TTC549 (cell line): ENCODE measurements at regions not wholly inside any gene's neighbourhood (a gene's known extent, or its start where the extent isn't known, plus 50 kb on each side); places are given as distances from the start of the nearest gene placed in this dataset.

Experiments
- FAIRE-seq: peaks from 2 replicates; lab custom pipeline; 2012; peaks lifted over from hg19 to GRCh38; lab: Jason Lieb, UNC

GRCh38 chr1:195550071-195550862 is 1058.0 kb downstream of the KCNT2 start:
- FAIRE-seq = no peak

GRCh38 chr1:195530961-195531360 is 1077.3 kb downstream of the KCNT2 start:
- no peak for FAIRE-seq

DNA sequence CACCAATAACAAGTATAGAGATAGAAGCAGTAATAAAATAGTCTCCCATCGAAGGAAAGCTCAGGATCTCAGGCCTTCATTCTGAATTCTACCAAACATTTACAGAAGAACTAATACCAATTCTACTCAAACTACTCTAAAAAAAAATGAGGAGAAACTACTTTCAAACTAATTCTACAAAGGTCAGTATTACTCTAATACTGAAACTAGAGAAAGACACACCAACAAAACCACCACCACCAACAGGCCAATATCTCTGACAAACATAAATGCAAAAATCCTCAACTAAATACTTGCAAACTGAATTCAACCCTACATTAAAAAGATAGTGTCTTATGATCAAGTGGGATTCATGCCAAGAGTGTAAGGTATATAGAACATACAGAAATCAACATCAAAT is 1078.4 kb downstream of the KCNT2 start:
- FAIRE-seq = no peak

- FAIRE-seq = no peak
Measured at GRCh38 chr1:195520757-195521156, 1087.5 kb downstream of the KCNT2 start.

- FAIRE-seq = no peak
Measured at GRCh38 chr1:195516036-195516435, 1092.2 kb downstream of the KCNT2 start.

DNA sequence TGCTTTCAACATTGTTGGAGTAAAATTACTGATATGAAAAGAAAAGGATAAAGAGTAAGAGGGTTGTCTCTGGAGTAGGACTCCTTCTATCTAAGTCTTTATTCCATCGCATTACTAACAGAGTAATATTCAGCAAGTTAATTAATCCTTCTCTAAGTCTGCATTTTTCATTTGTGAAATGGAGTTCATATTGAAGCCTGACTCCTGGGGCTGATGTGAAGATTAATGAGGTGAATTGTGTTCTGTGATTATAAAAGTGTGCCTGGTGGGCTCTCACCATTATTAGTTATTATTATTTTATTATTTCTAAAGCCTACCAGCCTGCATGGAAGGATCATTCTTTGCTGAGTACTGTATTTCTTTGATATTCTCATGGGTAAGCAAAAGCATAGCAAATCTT is 1096.7 kb downstream of the KCNT2 start:
- no peak for FAIRE-seq

GRCh38 chr1:195501118-195501517 is 1107.1 kb downstream of the KCNT2 start:
- FAIRE-seq = peak; percentile 46

DNA sequence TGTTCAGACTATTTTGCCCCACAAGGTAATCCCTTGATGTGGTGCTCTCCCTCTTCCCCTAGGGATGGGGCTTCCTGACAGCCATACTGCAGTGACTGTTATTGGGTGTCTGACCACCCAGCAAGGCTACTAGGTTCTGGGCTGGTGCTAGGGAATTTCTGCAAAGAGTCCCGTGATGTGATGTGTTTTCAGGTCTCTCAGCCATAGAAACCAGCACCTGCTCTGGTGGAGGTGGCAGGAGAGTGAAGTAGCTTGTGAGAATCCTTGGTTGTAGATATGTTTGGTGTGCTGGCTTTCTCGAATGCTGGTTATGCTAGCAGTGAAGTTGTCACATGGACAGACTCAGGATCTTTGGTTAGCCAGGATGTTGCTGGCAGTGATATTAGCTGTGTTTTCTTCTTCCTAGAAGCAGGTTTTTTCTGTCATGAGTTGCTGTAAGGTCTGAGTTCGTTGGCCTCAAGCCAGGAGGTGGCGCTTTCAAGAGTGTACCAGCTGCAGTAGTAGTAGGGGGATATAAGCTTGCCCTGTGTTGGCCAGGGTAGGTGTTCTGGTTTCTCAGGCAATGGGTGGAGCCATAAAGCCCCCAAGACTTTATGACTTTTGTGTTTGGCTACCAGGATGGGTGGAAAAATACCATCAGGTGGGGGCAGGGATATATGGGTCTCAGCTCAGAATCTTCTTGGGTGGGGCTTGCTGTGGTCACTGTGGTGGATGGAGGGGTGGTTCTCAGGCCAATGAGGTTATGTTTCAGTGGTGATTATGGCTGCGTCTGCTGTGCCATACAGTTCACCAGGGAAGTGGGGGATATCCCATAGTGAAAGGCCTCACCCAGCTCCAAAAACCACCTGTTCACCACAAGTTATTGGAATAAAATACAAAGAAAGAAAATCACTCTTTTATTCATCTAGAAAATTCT is 1112.3 kb downstream of the KCNT2 start:
- FAIRE-seq = no peak

DNA sequence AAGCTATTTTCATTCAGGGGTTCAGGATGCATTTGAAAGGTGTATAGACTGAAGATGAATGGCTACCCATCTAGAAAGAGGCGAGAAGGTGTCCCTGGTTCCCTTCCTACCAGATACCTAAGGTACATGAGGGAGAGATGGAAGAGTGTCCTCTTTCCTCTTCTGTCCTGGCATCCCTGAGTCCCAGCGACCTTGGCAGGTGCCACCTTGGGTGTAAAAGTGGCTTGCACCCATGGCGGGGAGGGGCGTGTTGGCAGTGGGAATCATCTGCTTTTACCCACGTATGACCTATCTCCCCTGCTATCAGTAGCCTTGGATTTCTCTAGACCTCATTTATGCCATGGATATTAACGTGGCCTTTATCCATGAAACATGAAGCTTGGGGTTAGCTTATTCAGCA is 1126.1 kb downstream of the KCNT2 start:
- no peak for FAIRE-seq

- no peak for FAIRE-seq
Measured at GRCh38 chr1:195481293-195481692, 1126.9 kb downstream of the KCNT2 start.

DNA sequence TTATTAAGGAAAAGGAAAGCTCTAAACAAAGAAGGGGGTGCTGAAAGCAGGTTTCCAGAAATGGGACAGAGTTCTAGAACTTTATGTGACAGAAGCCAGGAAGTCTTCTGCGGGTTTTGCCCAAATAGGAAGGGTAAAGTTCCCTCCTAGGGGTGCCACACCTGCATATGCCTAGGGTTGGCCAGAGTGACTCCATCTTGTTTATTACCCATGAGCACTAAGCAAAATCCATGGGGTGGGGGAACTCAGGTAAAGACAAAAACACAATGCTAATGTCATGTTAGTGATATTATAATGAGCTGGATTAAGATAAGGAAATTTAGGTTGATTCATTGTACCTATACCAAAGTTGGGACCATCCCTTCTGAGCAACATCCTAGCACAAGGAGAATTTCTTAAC is 1132.7 kb downstream of the KCNT2 start:
- no peak for FAIRE-seq

GRCh38 chr1:195472291-195472690 is 1135.9 kb downstream of the KCNT2 start:
- FAIRE-seq = no peak

DNA sequence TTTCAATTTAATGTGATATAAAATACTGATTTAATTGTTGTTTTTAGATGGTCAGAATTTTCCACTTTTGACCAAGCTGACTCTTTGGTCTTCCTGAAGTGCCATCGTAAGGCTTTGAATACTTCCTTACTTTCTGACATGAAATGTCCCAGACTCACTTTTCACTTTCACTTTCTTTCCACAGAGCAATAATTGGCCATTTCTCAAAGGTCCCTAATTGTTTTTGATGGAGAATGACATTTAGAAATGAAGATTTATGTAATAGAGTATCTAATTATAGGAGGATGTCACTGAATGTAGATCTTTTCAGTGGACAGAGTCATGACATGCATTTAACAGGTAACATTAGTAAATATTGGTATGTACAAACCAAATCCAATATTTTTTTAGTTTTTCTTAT is 1141.6 kb downstream of the KCNT2 start:
- FAIRE-seq = no peak

GRCh38 chr1:195462646-195463045 is 1145.6 kb downstream of the KCNT2 start:
- FAIRE-seq = no peak

DNA sequence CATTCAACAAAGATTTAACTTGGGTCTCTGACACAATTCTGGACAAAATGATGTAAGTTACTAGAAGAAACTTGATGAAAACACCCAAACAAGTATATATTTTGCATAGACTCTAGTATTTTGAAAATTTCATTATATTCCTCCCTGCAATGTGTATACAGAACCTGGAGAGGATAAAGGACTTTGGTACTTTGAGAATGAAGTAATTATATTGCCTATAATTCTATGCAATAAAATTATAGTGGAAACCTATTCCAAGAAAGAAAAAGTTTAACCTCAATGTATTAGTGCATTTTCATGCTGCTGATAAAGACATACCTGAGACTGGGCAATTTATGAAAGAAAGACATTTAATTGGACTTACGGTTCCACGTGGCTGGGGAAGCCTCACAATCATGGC is 1146.1 kb downstream of the KCNT2 start:
- no peak for FAIRE-seq

- no peak for FAIRE-seq
Measured at GRCh38 chr1:195458365-195458764, 1149.9 kb downstream of the KCNT2 start.

DNA sequence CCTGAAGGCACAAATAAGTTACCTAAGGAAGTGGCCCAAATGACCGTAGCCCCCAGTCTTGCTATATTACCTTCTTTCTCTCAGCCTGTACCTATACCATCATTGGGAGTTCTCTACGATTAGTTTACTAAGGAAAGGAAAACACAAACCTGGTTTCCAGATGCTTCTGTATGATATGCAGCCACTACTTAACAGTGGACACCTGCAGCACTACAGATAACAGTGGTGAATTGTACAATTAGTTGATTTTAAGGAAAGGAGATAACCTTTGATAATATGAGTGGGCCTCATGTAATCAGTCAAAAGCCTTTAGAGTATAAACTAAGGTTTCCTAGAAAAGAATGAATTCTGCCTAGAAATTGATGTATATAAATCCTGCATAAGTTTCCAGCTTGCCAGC is 1157.4 kb downstream of the KCNT2 start:
- FAIRE-seq = no peak

DNA sequence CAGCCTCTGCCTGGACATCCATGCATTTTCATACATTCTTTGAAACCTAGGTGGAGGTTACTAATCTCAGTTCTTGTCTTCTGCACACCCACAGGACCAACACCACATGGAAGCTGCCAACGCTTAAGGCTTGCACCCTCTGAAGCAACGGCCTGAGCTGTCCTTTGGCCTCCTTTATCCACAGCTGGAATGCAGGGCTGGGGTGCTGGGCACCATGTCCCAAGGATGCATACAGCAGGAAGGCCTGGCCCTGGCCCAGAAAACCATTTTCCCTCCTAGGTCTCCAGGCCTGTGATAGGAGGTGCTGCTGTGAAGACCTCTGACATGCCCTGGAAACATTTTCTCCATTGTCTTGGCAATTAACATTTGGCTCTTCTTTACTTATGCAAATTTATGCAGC is 1168.6 kb downstream of the KCNT2 start:
- FAIRE-seq = no peak

GRCh38 chr1:195434566-195435203 is 1173.6 kb downstream of the KCNT2 start:
- FAIRE-seq = no peak

DNA sequence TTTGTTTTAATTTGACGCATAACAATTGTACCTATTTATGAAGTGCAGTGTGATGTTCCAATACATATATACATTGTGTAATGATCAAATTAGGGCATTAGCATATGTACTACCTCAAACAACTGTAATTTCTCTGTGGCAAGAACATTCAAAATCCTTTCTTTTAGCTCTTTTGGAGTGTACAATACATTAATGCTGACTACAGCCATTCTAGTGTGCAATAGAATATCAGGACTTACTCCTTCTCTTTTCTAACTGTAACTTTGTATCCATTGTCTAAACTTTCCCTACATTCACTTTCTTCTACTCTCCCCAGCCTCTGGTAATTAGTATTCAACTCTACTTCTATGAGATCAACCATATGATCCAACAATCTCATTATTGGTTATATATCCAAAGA is 1177.4 kb downstream of the KCNT2 start:
- no peak for FAIRE-seq

GRCh38 chr1:195428927-195429326 is 1179.3 kb downstream of the KCNT2 start:
- no peak for FAIRE-seq

- FAIRE-seq = no peak
Measured at GRCh38 chr1:195415584-195415983, 1192.7 kb downstream of the KCNT2 start.

DNA sequence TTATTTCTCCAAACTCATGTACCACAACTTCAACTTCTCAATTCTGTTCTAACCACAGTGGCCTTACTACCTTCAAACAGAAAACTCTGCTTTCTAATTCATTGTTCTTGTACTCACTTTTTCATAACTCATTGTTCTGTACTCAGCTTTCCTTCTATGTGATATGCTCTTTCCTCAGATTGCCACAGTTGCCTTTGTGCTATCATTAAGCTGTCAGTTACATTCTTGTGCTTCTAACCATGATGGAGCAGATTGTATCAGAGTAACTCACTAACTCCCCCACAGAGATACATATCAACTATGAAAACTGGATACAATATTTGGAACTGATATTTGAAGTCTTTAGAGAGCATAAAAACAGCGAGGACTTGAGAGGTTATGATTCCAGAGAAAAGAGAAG is 1213.7 kb downstream of the KCNT2 start:
- FAIRE-seq = no peak
